ENCODE measurements at regions not wholly inside any gene's neighbourhood (a gene's known extent, or its start where the extent isn't known, plus 50 kb on each side); places are given as distances from the start of the nearest gene placed in this dataset.

GRCh38 chr3:159271799-159272512 is 470.1 kb downstream of the MFSD1 start:
- TF ChIP-seq EZH2 (IDR thresholded peaks at IDR 0.05), result no peak
- no peak for TF ChIP-seq CTCF (IDR thresholded peaks at IDR 0.05)
